Endodermal cell (in vitro differentiated cells): ENCODE measurements at regions not wholly inside any gene's neighbourhood (a gene's known extent, or its start where the extent isn't known, plus 50 kb on each side); places are given as distances from the start of the nearest gene placed in this dataset.
A peak's percentile ranks its signal among the peaks of the same experiment; 100 is the strongest.

Source experiments
- DNase-seq: peaks from one replicate; pipeline ENCODE4 v3.0.0-alpha.2; 2017
- H3K27ac ChIP-seq: 2 replicates; pipeline ENCODE4 v1.5.1; 2013; ENCODE audit warnings: mild to moderate bottlenecking, low read depth, low read length, moderate library complexity
- H3K27me3 ChIP-seq: 2 replicates; pipeline ENCODE4 v1.6.1; 2013; ENCODE audit warnings: mild to moderate bottlenecking, low read length, moderate library complexity; ENCODE audit not compliant: insufficient read depth, control insufficient read depth, poor library complexity, severe bottlenecking
- H3K36me3 ChIP-seq: 2 replicates; pipeline ENCODE4 v1.7.0; 2013; ENCODE audit warnings: mild to moderate bottlenecking, low read length, moderate library complexity; ENCODE audit not compliant: control insufficient read depth, insufficient read depth
- H3K4me1 ChIP-seq: one replicate; pipeline ENCODE4 v1.7.0; 2013; ENCODE audit warnings: low read length; ENCODE audit not compliant: control insufficient read depth, insufficient read depth
- H3K4me3 ChIP-seq: 2 replicates; pipeline ENCODE4 v1.5.1; 2013; ENCODE audit warnings: mild to moderate bottlenecking, low read length, moderate library complexity
- H3K9ac ChIP-seq: 2 replicates; pipeline ENCODE4 v1.6.1; 2013; ENCODE audit warnings: mild to moderate bottlenecking, low read length, moderate library complexity; ENCODE audit not compliant: poor library complexity, severe bottlenecking; ENCODE audit errors: extremely low read depth
- H3K9me3 ChIP-seq: 2 replicates; pipeline ENCODE4 v1.6.1; 2013; ENCODE audit warnings: mild to moderate bottlenecking, low read length, moderate library complexity; ENCODE audit not compliant: control insufficient read depth
- H3K27ac Mint-ChIP-seq: 2 replicates; pipeline ENCODE4 v1.8.0; 2020; ENCODE audit warnings: mixed read lengths
- H3K27me3 Mint-ChIP-seq: 2 replicates; pipeline ENCODE4 v1.8.0; 2021; ENCODE audit warnings: mild to moderate bottlenecking, mixed read lengths; ENCODE audit not compliant: insufficient read depth
- H3K36me3 Mint-ChIP-seq: 2 replicates; pipeline ENCODE4 v1.8.0; 2020; ENCODE audit warnings: low read depth, mixed read lengths
- H3K4me1 Mint-ChIP-seq: 2 replicates; pipeline ENCODE4 v1.8.0; 2020; ENCODE audit warnings: mixed read lengths
- H3K4me3 Mint-ChIP-seq: 2 replicates; pipeline ENCODE4 v1.8.0; 2020; ENCODE audit warnings: mild to moderate bottlenecking, moderate library complexity, mixed read lengths
- H3K9me3 Mint-ChIP-seq: 2 replicates; pipeline ENCODE4 v1.8.0; 2020; ENCODE audit warnings: mild to moderate bottlenecking, mixed read lengths
- WGBS, 2 experiments: methylation state at CpG; one replicate each; pipeline versions ENCODE4 v1.1.5 to v1.1.7; 2013; ENCODE audit warnings: missing lambda C conversion rate in 2 of 2, mixed read lengths in 1 of 2; ENCODE audit not compliant: insufficient coverage in 1 of 2, insufficient read length in 1 of 2; 5-methylcytosine and 5-hydroxymethylcytosine counted together
- TF ChIP-seq, protein P1 (sequence below): fragments of 200-600 bp; sonication (generic); conservative IDR thresholded peaks from 2 replicates; pipeline ENCODE4 v1.5.0; 2021; ENCODE audit warnings: antibody characterized with exemption, mild to moderate bottlenecking

- H3K4me1 ChIP-seq, result no peaks in the 10 kb centered on the region
- H3K9me3 ChIP-seq, result no peaks in the 10 kb centered on the region
- no peak overlapping the region for H3K27ac ChIP-seq
- WGBS, 2 experiments, result 10 to 18% methylated on average over 5 to 6 of the region's 6 CpGs
- H3K9me3 Mint-ChIP-seq, result no peaks in the 10 kb centered on the region
- TF ChIP-seq, protein P1, sequence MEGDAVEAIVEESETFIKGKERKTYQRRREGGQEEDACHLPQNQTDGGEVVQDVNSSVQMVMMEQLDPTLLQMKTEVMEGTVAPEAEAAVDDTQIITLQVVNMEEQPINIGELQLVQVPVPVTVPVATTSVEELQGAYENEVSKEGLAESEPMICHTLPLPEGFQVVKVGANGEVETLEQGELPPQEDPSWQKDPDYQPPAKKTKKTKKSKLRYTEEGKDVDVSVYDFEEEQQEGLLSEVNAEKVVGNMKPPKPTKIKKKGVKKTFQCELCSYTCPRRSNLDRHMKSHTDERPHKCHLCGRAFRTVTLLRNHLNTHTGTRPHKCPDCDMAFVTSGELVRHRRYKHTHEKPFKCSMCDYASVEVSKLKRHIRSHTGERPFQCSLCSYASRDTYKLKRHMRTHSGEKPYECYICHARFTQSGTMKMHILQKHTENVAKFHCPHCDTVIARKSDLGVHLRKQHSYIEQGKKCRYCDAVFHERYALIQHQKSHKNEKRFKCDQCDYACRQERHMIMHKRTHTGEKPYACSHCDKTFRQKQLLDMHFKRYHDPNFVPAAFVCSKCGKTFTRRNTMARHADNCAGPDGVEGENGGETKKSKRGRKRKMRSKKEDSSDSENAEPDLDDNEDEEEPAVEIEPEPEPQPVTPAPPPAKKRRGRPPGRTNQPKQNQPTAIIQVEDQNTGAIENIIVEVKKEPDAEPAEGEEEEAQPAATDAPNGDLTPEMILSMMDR, result peak; percentile 91
- no peaks in the 10 kb centered on the region for H3K36me3 ChIP-seq
- H3K27me3 Mint-ChIP-seq, result no peaks in the 10 kb centered on the region
- DNase-seq, result peak; percentile 95
- H3K27ac Mint-ChIP-seq, result no peak overlapping the region
- H3K27me3 ChIP-seq, result no peaks in the 10 kb centered on the region
- no peak overlapping the region for H3K4me3 Mint-ChIP-seq
- no peak overlapping the region for H3K4me3 ChIP-seq
- no peak overlapping the region for H3K9ac ChIP-seq
- H3K4me1 Mint-ChIP-seq, result no peaks in the 10 kb centered on the region
- H3K36me3 Mint-ChIP-seq, result no peaks in the 10 kb centered on the region
Observed at GRCh38 chr6:6494677-6495076, 93.8 kb upstream of the LY86 start.

GRCh38 chr6:6495851-6496250 lies 92.7 kb upstream of the LY86 start:
- H3K4me3 ChIP-seq, result no peak overlapping the region
- Mint-ChIP-seq H3K9me3 (no peaks in the 10 kb centered on the region), H3K4me3 (no peak overlapping the region), H3K36me3 (no peaks in the 10 kb centered on the region), H3K27me3 (no peaks in the 10 kb centered on the region), H3K27ac (no peak overlapping the region), H3K4me1 (no peaks in the 10 kb centered on the region)
- no peak overlapping the region for H3K9ac ChIP-seq
- DNase-seq, result no peak
- H3K36me3 ChIP-seq, result no peaks in the 10 kb centered on the region
- TF ChIP-seq, protein P1, result no peak
- H3K9me3 ChIP-seq, result no peaks in the 10 kb centered on the region
- WGBS, 2 experiments, result 92 to 93% methylated on average over 2 to 3 of the region's 3 CpGs
- H3K4me1 ChIP-seq, result no peaks in the 10 kb centered on the region
- H3K27ac ChIP-seq, result no peak overlapping the region
- H3K27me3 ChIP-seq, result no peaks in the 10 kb centered on the region

- Mint-ChIP-seq H3K9me3 (no peaks in the 10 kb centered on the region), H3K36me3 (no peaks in the 10 kb centered on the region), H3K27me3 (no peaks in the 10 kb centered on the region), H3K4me3 (no peak overlapping the region), H3K27ac (no peak overlapping the region), H3K4me1 (no peaks in the 10 kb centered on the region)
- DNase-seq, result no peak
- no peaks in the 10 kb centered on the region for H3K27me3 ChIP-seq
- 96 to 100% methylated on average over 2 to 10 of the region's 10 CpGs for WGBS, 2 experiments
- TF ChIP-seq, protein P1, result no peak
- no peak overlapping the region for H3K4me3 ChIP-seq
- H3K36me3 ChIP-seq, result no peaks in the 10 kb centered on the region
- H3K4me1 ChIP-seq, result no peaks in the 10 kb centered on the region
- H3K9ac ChIP-seq, result no peak overlapping the region
- no peak overlapping the region for H3K27ac ChIP-seq
- no peaks in the 10 kb centered on the region for H3K9me3 ChIP-seq
Observed at GRCh38 chr6:6497541-6497940, 91.0 kb upstream of the LY86 start.
